ENCODE measurements at regions not wholly inside any gene's neighbourhood (a gene's known extent, or its start where the extent isn't known, plus 50 kb on each side); places are given as distances from the start of the nearest gene placed in this dataset.

DNA sequence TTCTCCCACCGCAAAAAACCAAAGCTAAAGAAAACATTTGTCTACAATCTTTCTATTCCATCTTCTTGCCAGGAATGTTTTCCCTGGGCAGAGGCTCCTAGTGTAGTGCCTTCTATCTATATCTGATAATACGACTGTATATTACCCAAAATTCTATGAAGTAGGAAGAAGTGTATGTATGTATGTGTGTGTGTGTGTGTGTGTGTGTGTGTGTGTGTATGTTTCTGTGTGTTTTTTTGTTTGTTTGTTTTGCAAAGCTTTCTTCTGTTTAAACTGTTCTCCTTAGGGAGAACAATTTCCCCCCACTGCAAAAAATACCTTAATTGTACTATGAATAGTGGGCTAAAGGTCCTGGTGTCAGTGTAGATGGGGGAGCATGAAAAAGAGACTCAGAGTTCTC is 312.6 kb upstream of the CITED2 start:
- H3K27ac ChIP-seq (ENCODE audit: low read depth, low read length, poor library complexity, severe bottlenecking) = no peak overlapping the region
- no peak for TF ChIP-seq CTCF (IDR thresholded peaks at IDR 0.05; ENCODE audit: low read length)
- no peak for TF ChIP-seq EZH2 (IDR thresholded peaks at IDR 0.05; ENCODE audit: borderline replicate concordance, low read length)
- no peaks in the 10 kb centered on the region for H3K4me1 ChIP-seq (ENCODE audit: insufficient read depth, low read length, severe bottlenecking)
- H2AFZ ChIP-seq (ENCODE audit: low read length) = no peak overlapping the region
- no peaks in the 10 kb centered on the region for H3K36me3 ChIP-seq (ENCODE audit: insufficient read depth, low read length)
- H3K9me3 ChIP-seq (ENCODE audit: low read length) = no peaks in the 10 kb centered on the region
- no peak overlapping the region for H3K9ac ChIP-seq (ENCODE audit: low read length)
- no peaks in the 10 kb centered on the region for H3K9me2 ChIP-seq (ENCODE audit: low read depth, low read length)
- H3K79me2 ChIP-seq (ENCODE audit: insufficient read depth, low read length) = no peaks in the 10 kb centered on the region
- no peak overlapping the region for H3K4me3 ChIP-seq (ENCODE audit: low read depth, low read length, poor library complexity, severe bottlenecking)
- H3K4me2 ChIP-seq (ENCODE audit: low read length) = no peak overlapping the region
- H3K27me3 ChIP-seq (ENCODE audit: insufficient read depth, low read length) = no peaks in the 10 kb centered on the region
- no peaks in the 10 kb centered on the region for H3F3A ChIP-seq (ENCODE audit: insufficient read depth, low read length)
- H4K20me1 ChIP-seq (ENCODE audit: insufficient read depth, low read length) = no peaks in the 10 kb centered on the region

GRCh38 chr6:139686308-139686707 is 311.9 kb upstream of the CITED2 start:
- Histone ChIP-seq H3K27ac (ENCODE audit: low read depth, low read length, poor library complexity, severe bottlenecking) (no peak overlapping the region), H3F3A (ENCODE audit: insufficient read depth, low read length) (no peaks in the 10 kb centered on the region), H3K36me3 (ENCODE audit: insufficient read depth, low read length) (no peaks in the 10 kb centered on the region), H3K9me3 (ENCODE audit: low read length) (no peaks in the 10 kb centered on the region), H3K4me3 (ENCODE audit: low read depth, low read length, poor library complexity, severe bottlenecking) (no peak overlapping the region), H3K27me3 (ENCODE audit: insufficient read depth, low read length) (no peaks in the 10 kb centered on the region), H2AFZ (ENCODE audit: low read length) (no peak overlapping the region), H4K20me1 (ENCODE audit: insufficient read depth, low read length) (no peaks in the 10 kb centered on the region), H3K79me2 (ENCODE audit: insufficient read depth, low read length) (no peaks in the 10 kb centered on the region), H3K4me1 (ENCODE audit: insufficient read depth, low read length, severe bottlenecking) (no peaks in the 10 kb centered on the region), H3K9ac (ENCODE audit: low read length) (no peak overlapping the region), H3K9me2 (ENCODE audit: low read depth, low read length) (no peaks in the 10 kb centered on the region), H3K4me2 (ENCODE audit: low read length) (no peak overlapping the region)
- no peak for TF ChIP-seq CTCF (IDR thresholded peaks at IDR 0.05; ENCODE audit: low read length)
- TF ChIP-seq EZH2 (IDR thresholded peaks at IDR 0.05; ENCODE audit: borderline replicate concordance, low read length) = no peak

GRCh38 chr6:139685009-139685408 is 310.6 kb upstream of the CITED2 start:
- no peak overlapping the region for H3K9ac ChIP-seq (ENCODE audit: low read length)
- H3K9me3 ChIP-seq (ENCODE audit: low read length) = no peaks in the 10 kb centered on the region
- H3K4me3 ChIP-seq (ENCODE audit: low read depth, low read length, poor library complexity, severe bottlenecking) = no peak overlapping the region
- no peak for TF ChIP-seq CTCF (IDR thresholded peaks at IDR 0.05; ENCODE audit: low read length)
- TF ChIP-seq EZH2 (IDR thresholded peaks at IDR 0.05; ENCODE audit: borderline replicate concordance, low read length) = no peak
- no peak overlapping the region for H3K27ac ChIP-seq (ENCODE audit: low read depth, low read length, poor library complexity, severe bottlenecking)
- no peaks in the 10 kb centered on the region for H3K79me2 ChIP-seq (ENCODE audit: insufficient read depth, low read length)
- no peaks in the 10 kb centered on the region for H4K20me1 ChIP-seq (ENCODE audit: insufficient read depth, low read length)
- H3K27me3 ChIP-seq (ENCODE audit: insufficient read depth, low read length) = no peaks in the 10 kb centered on the region
- H3K9me2 ChIP-seq (ENCODE audit: low read depth, low read length) = no peaks in the 10 kb centered on the region
- no peak overlapping the region for H2AFZ ChIP-seq (ENCODE audit: low read length)
- H3K36me3 ChIP-seq (ENCODE audit: insufficient read depth, low read length) = no peaks in the 10 kb centered on the region
- no peaks in the 10 kb centered on the region for H3F3A ChIP-seq (ENCODE audit: insufficient read depth, low read length)
- no peak overlapping the region for H3K4me2 ChIP-seq (ENCODE audit: low read length)
- no peaks in the 10 kb centered on the region for H3K4me1 ChIP-seq (ENCODE audit: insufficient read depth, low read length, severe bottlenecking)
